NB4 (cell line): ENCODE measurements at regions not wholly inside any gene's neighbourhood (a gene's known extent, or its start where the extent isn't known, plus 50 kb on each side); places are given as distances from the start of the nearest gene placed in this dataset.

Source experiments
- DNase-seq: peaks from one replicate; pipeline ENCODE4 v3.0.0; 2010; ENCODE audit warnings: low read depth
- H3K4me3 ChIP-seq: one replicate; pipeline ENCODE4 v1.5.1; 2011; ENCODE audit warnings: mild to moderate bottlenecking, low read depth, low read length, moderate library complexity
- CTCF ChIP-seq: IDR thresholded peaks from one replicate; pipeline ENCODE4 v1.5.1; 2012; ENCODE audit warnings: low read depth, low read length
- MAX ChIP-seq: IDR thresholded peaks from 2 replicates; pipeline ENCODE4 v1.6.1; 2011; ENCODE audit warnings: low read depth, low read length
- MYC ChIP-seq: IDR thresholded peaks from 2 replicates; pipeline ENCODE4 v1.6.1; 2011; ENCODE audit warnings: low read depth, low read length
- POLR2A ChIP-seq: IDR thresholded peaks from 2 replicates; pipeline ENCODE4 v1.6.1; 2011; ENCODE audit warnings: mild to moderate bottlenecking; ENCODE audit not compliant: insufficient read length; ENCODE audit errors: extremely low read depth

GRCh38 chr15:38864827-38865581, 300.4 kb upstream of the RASGRP1 start:
- no peak overlapping the region for H3K4me3 ChIP-seq
- no peak for TF ChIP-seq CTCF
- TF ChIP-seq POLR2A: no peak
- TF ChIP-seq MYC: no peak
- TF ChIP-seq MAX: no peak
- no peak for DNase-seq

- H3K4me3 ChIP-seq: no peak overlapping the region
- DNase-seq: no peak
- TF ChIP-seq POLR2A (no peak), CTCF (no peak), MYC (no peak), MAX (no peak)
These were observed 302.9 kb upstream of the RASGRP1 start for GRCh38 chr15:38867556-38867955.

GRCh38 chr15:38868326-38869114, 303.9 kb upstream of the RASGRP1 start:
- TF ChIP-seq MYC: no peak
- TF ChIP-seq POLR2A: no peak
- TF ChIP-seq MAX: no peak
- TF ChIP-seq CTCF: no peak
- no peak for DNase-seq
- H3K4me3 ChIP-seq: no peak overlapping the region

- no peak for TF ChIP-seq MAX
- no peak for TF ChIP-seq POLR2A
- no peak for TF ChIP-seq CTCF
- TF ChIP-seq MYC: no peak
- DNase-seq: no peak
- H3K4me3 ChIP-seq: no peak overlapping the region
These were observed 307.0 kb upstream of the RASGRP1 start for GRCh38 chr15:38871638-38872037.

- H3K4me3 ChIP-seq: no peak overlapping the region
- no peak for DNase-seq
- TF ChIP-seq POLR2A (no peak), CTCF (no peak), MAX (no peak), MYC (no peak)
These were observed 308.1 kb upstream of the RASGRP1 start for GRCh38 chr15:38872732-38873131.
